ENCODE measurements at regions not wholly inside any gene's neighbourhood (a gene's known extent, or its start where the extent isn't known, plus 50 kb on each side); places are given as distances from the start of the nearest gene placed in this dataset.

DNA sequence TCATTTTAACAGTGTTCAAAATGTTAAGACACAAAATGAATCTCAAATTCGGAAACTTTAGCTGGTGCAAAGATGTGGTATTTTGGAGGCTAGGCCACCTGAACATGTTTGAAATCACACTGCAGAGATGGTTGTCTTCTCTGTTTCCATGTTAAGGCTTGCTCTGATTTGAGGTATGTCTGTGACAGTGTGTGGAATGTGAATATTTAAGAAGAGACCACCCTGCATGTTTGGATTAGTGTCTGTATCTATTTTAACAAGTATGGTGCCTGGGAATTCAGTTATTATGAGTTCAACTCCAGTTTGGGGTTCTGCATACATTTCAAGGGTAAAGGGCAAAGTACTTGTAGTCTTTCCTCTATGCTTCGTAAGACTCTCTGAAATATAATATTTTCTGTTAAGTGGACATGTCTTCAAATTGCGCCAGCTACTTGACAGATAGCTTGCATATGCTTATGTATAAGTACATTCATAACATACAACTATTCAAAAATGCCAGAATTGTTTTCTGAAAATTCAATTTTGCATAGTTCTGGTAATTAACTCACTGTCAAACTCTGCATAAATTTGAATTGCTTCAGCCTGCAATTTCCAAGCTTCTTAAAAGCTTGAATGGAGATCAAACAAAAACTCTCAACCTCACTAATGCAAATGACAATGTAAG is 424.0 kb downstream of the ADAMTS20 start:
- Histone ChIP-seq H3K9ac (ENCODE audit: control insufficient read depth, insufficient read depth, low read length) (no peak overlapping the region), H3K4me1 (ENCODE audit: control insufficient read depth, insufficient read depth, low read length) (no peaks in the 10 kb centered on the region), H3K27me3 (replicated peaks in 1 of 2; ENCODE audit: control insufficient read depth in 2 of 2, insufficient read depth in 2 of 2, low read length in 1 of 2) (no peaks in the 10 kb centered on the region), H3K4me3 (no peak overlapping the region), H4K20me1 (ENCODE audit: control insufficient read depth, insufficient read depth) (no peaks in the 10 kb centered on the region), H3K4me2 (ENCODE audit: control insufficient read depth, insufficient read depth) (no peak overlapping the region), H3K79me2 (ENCODE audit: control insufficient read depth, insufficient read depth, low read length) (no peaks in the 10 kb centered on the region), H3K9me3 (replicated peaks; ENCODE audit: control insufficient read depth, insufficient read depth, low read length) (no peaks in the 10 kb centered on the region), H3K36me3 (ENCODE audit: control insufficient read depth in 2 of 2, insufficient read depth in 2 of 2, low read length in 1 of 2) (no peaks in the 10 kb centered on the region), H3K27ac (ENCODE audit: control insufficient read depth, insufficient read depth) (no peak overlapping the region), H2AFZ (ENCODE audit: control insufficient read depth, low read depth, low read length) (no peak overlapping the region)
- DNase-seq (ENCODE audit: low read depth, low spot score), result no peak
- WGBS (ENCODE audit: insufficient coverage, insufficient replicate concordance, low lambda C conversion rate, missing lambda C conversion rate), result 30% methylated on average over 3 of the region's 3 CpGs
- POLR2A ChIA-PET, result no interaction called here
- no peak for ATAC-seq
- no TSS peak for BruUV-seq (replicated peaks)
- RAD21 ChIA-PET (ENCODE audit: unreplicated experiment), result no interaction called here
- no peak for FAIRE-seq
- CTCF ChIA-PET, result no interaction called here
- intact Hi-C loops (cut with micrococcal nuclease; ENCODE audit: unreplicated experiment), result no loop called here
- in situ Hi-C loops (cut with MboI), result no loop called here
- SMC1A ChIA-PET (ENCODE audit: uncharacterized antibody, unreplicated experiment), result no interaction called here
- no peak for TF ChIP-seq BCL11A (IDR thresholded peaks at IDR 0.05; ENCODE audit: low read depth, low read length)
- TF ChIP-seq, protein P1, sequence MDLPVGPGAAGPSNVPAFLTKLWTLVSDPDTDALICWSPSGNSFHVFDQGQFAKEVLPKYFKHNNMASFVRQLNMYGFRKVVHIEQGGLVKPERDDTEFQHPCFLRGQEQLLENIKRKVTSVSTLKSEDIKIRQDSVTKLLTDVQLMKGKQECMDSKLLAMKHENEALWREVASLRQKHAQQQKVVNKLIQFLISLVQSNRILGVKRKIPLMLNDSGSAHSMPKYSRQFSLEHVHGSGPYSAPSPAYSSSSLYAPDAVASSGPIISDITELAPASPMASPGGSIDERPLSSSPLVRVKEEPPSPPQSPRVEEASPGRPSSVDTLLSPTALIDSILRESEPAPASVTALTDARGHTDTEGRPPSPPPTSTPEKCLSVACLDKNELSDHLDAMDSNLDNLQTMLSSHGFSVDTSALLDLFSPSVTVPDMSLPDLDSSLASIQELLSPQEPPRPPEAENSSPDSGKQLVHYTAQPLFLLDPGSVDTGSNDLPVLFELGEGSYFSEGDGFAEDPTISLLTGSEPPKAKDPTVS (IDR thresholded peaks at IDR 0.05; ENCODE audit: low read depth, low read length), result no peak
- no peak for TF ChIP-seq FOXK2 (IDR thresholded peaks at IDR 0.05)
- no peak for TF ChIP-seq SUPT20H (IDR thresholded peaks at IDR 0.05; ENCODE audit: borderline replicate concordance, control insufficient read depth, low read depth, low read length)
- TF ChIP-seq ZNF384 (IDR thresholded peaks at IDR 0.05; ENCODE audit: borderline replicate concordance, low read depth, low read length), result no peak
- TF ChIP-seq NFXL1 (IDR thresholded peaks at IDR 0.05; ENCODE audit: borderline replicate concordance), result no peak
- TF ChIP-seq SIN3A (IDR thresholded peaks at IDR 0.05; ENCODE audit: low read depth, low read length), result no peak
- TF ChIP-seq CREM (IDR thresholded peaks at IDR 0.05; ENCODE audit: low read depth), result no peak
- TF ChIP-seq, protein P2, sequence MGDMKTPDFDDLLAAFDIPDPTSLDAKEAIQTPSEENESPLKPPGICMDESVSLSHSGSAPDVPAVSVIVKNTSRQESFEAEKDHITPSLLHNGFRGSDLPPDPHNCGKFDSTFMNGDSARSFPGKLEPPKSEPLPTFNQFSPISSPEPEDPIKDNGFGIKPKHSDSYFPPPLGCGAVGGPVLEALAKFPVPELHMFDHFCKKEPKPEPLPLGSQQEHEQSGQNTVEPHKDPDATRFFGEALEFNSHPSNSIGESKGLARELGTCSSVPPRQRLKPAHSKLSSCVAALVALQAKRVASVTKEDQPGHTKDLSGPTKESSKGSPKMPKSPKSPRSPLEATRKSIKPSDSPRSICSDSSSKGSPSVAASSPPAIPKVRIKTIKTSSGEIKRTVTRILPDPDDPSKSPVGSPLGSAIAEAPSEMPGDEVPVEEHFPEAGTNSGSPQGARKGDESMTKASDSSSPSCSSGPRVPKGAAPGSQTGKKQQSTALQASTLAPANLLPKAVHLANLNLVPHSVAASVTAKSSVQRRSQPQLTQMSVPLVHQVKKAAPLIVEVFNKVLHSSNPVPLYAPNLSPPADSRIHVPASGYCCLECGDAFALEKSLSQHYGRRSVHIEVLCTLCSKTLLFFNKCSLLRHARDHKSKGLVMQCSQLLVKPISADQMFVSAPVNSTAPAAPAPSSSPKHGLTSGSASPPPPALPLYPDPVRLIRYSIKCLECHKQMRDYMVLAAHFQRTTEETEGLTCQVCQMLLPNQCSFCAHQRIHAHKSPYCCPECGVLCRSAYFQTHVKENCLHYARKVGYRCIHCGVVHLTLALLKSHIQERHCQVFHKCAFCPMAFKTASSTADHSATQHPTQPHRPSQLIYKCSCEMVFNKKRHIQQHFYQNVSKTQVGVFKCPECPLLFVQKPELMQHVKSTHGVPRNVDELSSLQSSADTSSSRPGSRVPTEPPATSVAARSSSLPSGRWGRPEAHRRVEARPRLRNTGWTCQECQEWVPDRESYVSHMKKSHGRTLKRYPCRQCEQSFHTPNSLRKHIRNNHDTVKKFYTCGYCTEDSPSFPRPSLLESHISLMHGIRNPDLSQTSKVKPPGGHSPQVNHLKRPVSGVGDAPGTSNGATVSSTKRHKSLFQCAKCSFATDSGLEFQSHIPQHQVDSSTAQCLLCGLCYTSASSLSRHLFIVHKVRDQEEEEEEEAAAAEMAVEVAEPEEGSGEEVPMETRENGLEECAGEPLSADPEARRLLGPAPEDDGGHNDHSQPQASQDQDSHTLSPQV (IDR thresholded peaks at IDR 0.05), result no peak
- TF ChIP-seq CBX3 (IDR thresholded peaks at IDR 0.05; ENCODE audit: borderline replicate concordance, low read depth), result no peak
- TF ChIP-seq SMAD5 (IDR thresholded peaks at IDR 0.05; ENCODE audit: low read depth), result no peak
- TF ChIP-seq, protein P3, sequence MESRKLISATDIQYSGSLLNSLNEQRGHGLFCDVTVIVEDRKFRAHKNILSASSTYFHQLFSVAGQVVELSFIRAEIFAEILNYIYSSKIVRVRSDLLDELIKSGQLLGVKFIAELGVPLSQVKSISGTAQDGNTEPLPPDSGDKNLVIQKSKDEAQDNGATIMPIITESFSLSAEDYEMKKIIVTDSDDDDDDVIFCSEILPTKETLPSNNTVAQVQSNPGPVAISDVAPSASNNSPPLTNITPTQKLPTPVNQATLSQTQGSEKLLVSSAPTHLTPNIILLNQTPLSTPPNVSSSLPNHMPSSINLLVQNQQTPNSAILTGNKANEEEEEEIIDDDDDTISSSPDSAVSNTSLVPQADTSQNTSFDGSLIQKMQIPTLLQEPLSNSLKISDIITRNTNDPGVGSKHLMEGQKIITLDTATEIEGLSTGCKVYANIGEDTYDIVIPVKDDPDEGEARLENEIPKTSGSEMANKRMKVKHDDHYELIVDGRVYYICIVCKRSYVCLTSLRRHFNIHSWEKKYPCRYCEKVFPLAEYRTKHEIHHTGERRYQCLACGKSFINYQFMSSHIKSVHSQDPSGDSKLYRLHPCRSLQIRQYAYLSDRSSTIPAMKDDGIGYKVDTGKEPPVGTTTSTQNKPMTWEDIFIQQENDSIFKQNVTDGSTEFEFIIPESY (IDR thresholded peaks at IDR 0.05), result no peak
- TF ChIP-seq, protein P4, sequence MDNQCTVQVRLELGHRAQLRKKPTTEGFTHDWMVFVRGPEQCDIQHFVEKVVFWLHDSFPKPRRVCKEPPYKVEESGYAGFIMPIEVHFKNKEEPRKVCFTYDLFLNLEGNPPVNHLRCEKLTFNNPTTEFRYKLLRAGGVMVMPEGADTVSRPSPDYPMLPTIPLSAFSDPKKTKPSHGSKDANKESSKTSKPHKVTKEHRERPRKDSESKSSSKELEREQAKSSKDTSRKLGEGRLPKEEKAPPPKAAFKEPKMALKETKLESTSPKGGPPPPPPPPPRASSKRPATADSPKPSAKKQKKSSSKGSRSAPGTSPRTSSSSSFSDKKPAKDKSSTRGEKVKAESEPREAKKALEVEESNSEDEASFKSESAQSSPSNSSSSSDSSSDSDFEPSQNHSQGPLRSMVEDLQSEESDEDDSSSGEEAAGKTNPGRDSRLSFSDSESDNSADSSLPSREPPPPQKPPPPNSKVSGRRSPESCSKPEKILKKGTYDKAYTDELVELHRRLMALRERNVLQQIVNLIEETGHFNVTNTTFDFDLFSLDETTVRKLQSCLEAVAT (IDR thresholded peaks at IDR 0.05), result no peak
- TF ChIP-seq GATAD2B (conservative IDR thresholded peaks at IDR 0.05; ENCODE audit: low read depth), result no peak

All from GM12878 (cell line).